H1 (cell line): ENCODE measurements at regions not wholly inside any gene's neighbourhood (a gene's known extent, or its start where the extent isn't known, plus 50 kb on each side); places are given as distances from the start of the nearest gene placed in this dataset.
A peak's percentile ranks its signal among the peaks of the same experiment; 100 is the strongest.

Experiments
- CTCF ChIA-PET: fragments of 300-600 bp; sonication (Branson Sonifier 250); formaldehyde crosslinking; loops from one replicate; lab custom pipeline; 2021; ENCODE audit not compliant: partially characterized antibody; lab: Charles Lee
- POLR2A ChIA-PET: fragments of 300-600 bp; sonication (Branson Sonifier 250); formaldehyde crosslinking; loops from one replicate; lab custom pipeline; 2021; ENCODE audit warnings: inconsistent platforms; ENCODE audit not compliant: partially characterized antibody; lab: Charles Lee
- DNase-seq, 2 experiments: peaks; one replicate each; pipeline versions ENCODE4 v3.0.0 to v3.0.0-alpha.2; 2010 to 2022; ENCODE audit warnings: low spot score in 2 of 2, low read depth in 1 of 2, mixed read lengths in 1 of 2
- FAIRE-seq: peaks from 2 replicates; lab custom pipeline; 2011; peaks lifted over from hg19 to GRCh38; lab: Jason Lieb, UNC
- H2AFZ ChIP-seq: 2 replicates; pipeline ENCODE4 v1.8.1; 2012; ENCODE audit warnings: low read length, inconsistent platforms
- H2AK5ac ChIP-seq: 2 replicates; pipeline ENCODE4 v1.6.1; 2013; ENCODE audit warnings: low read depth, low read length
- H2BK120ac ChIP-seq: replicated peaks from 2 replicates; pipeline ENCODE3; 2013; ENCODE audit warnings: low read depth, low read length, inconsistent platforms
- H2BK12ac ChIP-seq: 2 replicates; pipeline ENCODE4 v1.6.1; 2013; ENCODE audit warnings: low read depth, low read length
- H2BK15ac ChIP-seq: 2 replicates; pipeline ENCODE4 v1.6.1; 2013; ENCODE audit warnings: low read length
- H2BK20ac ChIP-seq: 2 replicates; pipeline ENCODE4 v1.6.1; 2013; ENCODE audit warnings: low read length
- H2BK5ac ChIP-seq: 2 replicates; pipeline ENCODE4 v1.6.1; 2013; ENCODE audit warnings: low read depth, low read length
- H3K14ac ChIP-seq: 2 replicates; pipeline ENCODE4 v1.6.1; 2013; ENCODE audit warnings: inconsistent platforms; ENCODE audit not compliant: insufficient read length
- H3K18ac ChIP-seq: 2 replicates; pipeline ENCODE4 v1.6.1; 2013; ENCODE audit warnings: low read length; ENCODE audit errors: extremely low read depth
- H3K23ac ChIP-seq: 2 replicates; pipeline ENCODE4 v1.6.1; 2013; ENCODE audit warnings: inconsistent platforms; ENCODE audit not compliant: insufficient read length
- H3K23me2 ChIP-seq: 2 replicates; pipeline ENCODE4 v1.6.1; 2013; ENCODE audit warnings: low read depth, low read length
- H3K27ac ChIP-seq: 2 replicates; pipeline ENCODE4 v1.6.1; 2011; ENCODE audit warnings: low read depth, low read length, inconsistent platforms
- H3K27me3 ChIP-seq, 4 experiments: replicated peaks in 1 of 4; 1 replicate in 1 of 4; 2 replicates in 3 of 4; pipeline versions ENCODE4 v1.6.1 to v1.8.1; 2011 to 2013; ENCODE audit warnings: low read length in 3 of 4, mild to moderate bottlenecking in 3 of 4, inconsistent platforms in 2 of 4, mixed read lengths in 2 of 4, moderate library complexity in 1 of 4; ENCODE audit not compliant: control insufficient read depth in 3 of 4, insufficient read depth in 3 of 4; ENCODE audit errors: extremely low read depth in 1 of 4
- H3K36me3 ChIP-seq, 4 experiments: 2 replicates each; pipeline versions ENCODE4 v1.6.1 to v1.8.1; 2011 to 2013; ENCODE audit warnings: mild to moderate bottlenecking in 4 of 4, low read length in 3 of 4, moderate library complexity in 2 of 4, control low read depth in 1 of 4, inconsistent platforms in 1 of 4; ENCODE audit not compliant: insufficient read depth in 4 of 4, control insufficient read depth in 2 of 4
- H3K4ac ChIP-seq: replicated peaks from 2 replicates; pipeline ENCODE3; 2013; ENCODE audit warnings: low read length, low read depth, mixed read lengths, inconsistent platforms; ENCODE audit not compliant: insufficient read length
- H3K4me1 ChIP-seq, 4 experiments: replicated peaks in 1 of 4; 1 replicate in 1 of 4; 2 replicates in 3 of 4; pipeline versions ENCODE4 v1.6.1 to v1.8.1; 2011 to 2013; ENCODE audit warnings: low read length in 3 of 4, inconsistent platforms in 2 of 4, mixed read lengths in 1 of 4; ENCODE audit not compliant: insufficient read depth in 4 of 4, control insufficient read depth in 3 of 4
- H3K4me2 ChIP-seq, 2 experiments: 2 replicates each; pipeline versions ENCODE4 v1.6.1 to v1.8.1; 2011 to 2013; ENCODE audit warnings: low read depth in 2 of 2, low read length in 2 of 2, control low read depth in 1 of 2, inconsistent platforms in 1 of 2, mild to moderate bottlenecking in 1 of 2; ENCODE audit not compliant: insufficient read depth in 1 of 2
- H3K4me3 ChIP-seq, 4 experiments: fragments of 200-600, 300-600 bp in 1 of 4; sonication (generic), shearing (Covaris generic), sonication (Bioruptor Twin) in 1 of 4; 2 replicates each; pipeline versions ENCODE4 v1.5.1 to v1.8.1; 2011 to 2016; ENCODE audit warnings: low read length in 4 of 4, low read depth in 3 of 4, control low read depth in 2 of 4, inconsistent platforms in 2 of 4, mild to moderate bottlenecking in 2 of 4, mixed read lengths in 1 of 4, moderate library complexity in 1 of 4; ENCODE audit not compliant: insufficient read depth in 2 of 4; ENCODE audit errors: extremely low read depth in 1 of 4
- H3K56ac ChIP-seq: replicated peaks from 2 replicates; pipeline ENCODE3; 2013; ENCODE audit warnings: low read depth, mild to moderate bottlenecking, mixed read lengths, low read length, inconsistent platforms; ENCODE audit not compliant: insufficient read length
- H3K79me1 ChIP-seq: 2 replicates; pipeline ENCODE4 v1.6.1; 2013; ENCODE audit warnings: low read depth, low read length, control low read depth
- H3K79me2 ChIP-seq, 2 experiments: 2 replicates each; pipeline versions ENCODE4 v1.6.1 to v1.8.1; 2012 to 2013; ENCODE audit warnings: low read length in 2 of 2, mild to moderate bottlenecking in 2 of 2, inconsistent platforms in 1 of 2; ENCODE audit not compliant: insufficient read depth in 2 of 2, control insufficient read depth in 1 of 2
- H3K9ac ChIP-seq, 4 experiments: replicated peaks in 1 of 4; 1 replicate in 1 of 4; 2 replicates in 3 of 4; pipeline versions ENCODE4 v1.6.1 to v1.8.1; 2011 to 2013; ENCODE audit warnings: low read depth in 3 of 4, low read length in 3 of 4, control low read depth in 2 of 4, mild to moderate bottlenecking in 2 of 4, moderate library complexity in 2 of 4, inconsistent platforms in 1 of 4; ENCODE audit errors: extremely low read depth in 1 of 4
- H3K9me3 ChIP-seq, 2 experiments: 2 replicates each; pipeline versions ENCODE4 v1.6.1 to v1.8.1; 2012 to 2013; ENCODE audit warnings: mild to moderate bottlenecking in 2 of 2, moderate library complexity in 2 of 2, control low read depth in 1 of 2, inconsistent platforms in 1 of 2, low read depth in 1 of 2, low read length in 1 of 2, mixed read lengths in 1 of 2; ENCODE audit not compliant: insufficient read depth in 2 of 2
- H4K20me1 ChIP-seq, 2 experiments: replicated peaks in 1 of 2; 2 replicates each; pipeline versions ENCODE3 to v1.8.1; 2011 to 2013; ENCODE audit warnings: inconsistent platforms in 2 of 2, low read length in 2 of 2, mild to moderate bottlenecking in 1 of 2; ENCODE audit not compliant: insufficient read depth in 2 of 2, control insufficient read depth in 1 of 2
- H4K5ac ChIP-seq: 2 replicates; pipeline ENCODE4 v1.6.1; 2013; ENCODE audit warnings: low read length, low read depth, mixed read lengths, inconsistent platforms; ENCODE audit not compliant: insufficient read length
- H4K8ac ChIP-seq: 2 replicates; pipeline ENCODE4 v1.8.0; 2013; ENCODE audit warnings: mild to moderate bottlenecking, moderate library complexity, low read length, inconsistent platforms; ENCODE audit not compliant: insufficient read depth; ENCODE audit errors: extremely low read depth
- H4K91ac ChIP-seq: replicated peaks from 2 replicates; pipeline ENCODE3; 2013; ENCODE audit warnings: low read length, mixed read lengths, inconsistent platforms; ENCODE audit not compliant: insufficient read length
- BCL11A ChIP-seq, 2 experiments: IDR thresholded peaks; one replicate each; pipeline ENCODE4 v1.6.1; 2011; ENCODE audit warnings: low read depth in 2 of 2, low read length in 2 of 2, mild to moderate bottlenecking in 2 of 2
- CHD1 ChIP-seq: IDR thresholded peaks from 2 replicates; pipeline ENCODE4 v1.6.1; 2012; ENCODE audit warnings: low read depth, low read length, improper control_type of control experiment
- CTBP2 ChIP-seq: IDR thresholded peaks from 2 replicates; pipeline ENCODE4 v1.7.0; 2011; ENCODE audit warnings: borderline replicate concordance, mild to moderate bottlenecking, moderate library complexity, mixed read lengths, low read length; ENCODE audit not compliant: insufficient read depth, insufficient read length
- HDAC2 ChIP-seq, 2 experiments: fragments of 300-600 bp in 1 of 2; sonication (generic) in 1 of 2; IDR thresholded peaks; 2 replicates each; pipeline ENCODE4 v1.6.1; 2011 to 2012; ENCODE audit warnings: low read depth in 2 of 2, low read length in 2 of 2, mild to moderate bottlenecking in 2 of 2, moderate library complexity in 2 of 2, borderline replicate concordance in 1 of 2, inconsistent platforms in 1 of 2
- JUND ChIP-seq: IDR thresholded peaks from 2 replicates; pipeline ENCODE4 v1.6.1; 2011; ENCODE audit warnings: mild to moderate bottlenecking, improper control_type of control experiment, low read length
- KDM5A ChIP-seq: fragments of 200-600 bp; IDR thresholded peaks from 2 replicates; pipeline ENCODE4 v1.7.1; 2012; ENCODE audit warnings: mild to moderate bottlenecking, low read length, inconsistent platforms, mixed read lengths
- MAFK ChIP-seq: IDR thresholded peaks from 2 replicates; pipeline ENCODE4 v1.6.1; 2012; ENCODE audit warnings: low read depth, mild to moderate bottlenecking, improper control_type of control experiment, low read length
- MAX ChIP-seq: IDR thresholded peaks from 2 replicates; pipeline ENCODE4 v1.6.1; 2012; ENCODE audit warnings: inconsistent platforms
- NRF1 ChIP-seq: IDR thresholded peaks from 2 replicates; pipeline ENCODE4 v1.6.1; 2011; ENCODE audit warnings: mild to moderate bottlenecking, low read depth, low read length, improper control_type of control experiment
- POU5F1 ChIP-seq: IDR thresholded peaks from 2 replicates; pipeline ENCODE4 v1.6.1; 2011; ENCODE audit warnings: low read depth, mild to moderate bottlenecking, low read length, moderate library complexity
- RXRA ChIP-seq: IDR thresholded peaks from 2 replicates; pipeline ENCODE4 v1.6.1; 2011; ENCODE audit warnings: low read depth, mild to moderate bottlenecking, low read length, moderate library complexity; ENCODE audit not compliant: insufficient read depth
- WGBS, 2 experiments: shearing (Covaris generic) in 1 of 2; methylation state at CpG; one replicate each; pipeline versions ENCODE4 v1.1.6 to v1.1.7; 2013 to 2015; ENCODE audit warnings: low lambda C conversion rate in 2 of 2, mixed read lengths in 2 of 2, inconsistent platforms in 1 of 2, low coverage in 1 of 2, missing lambda C conversion rate in 1 of 2; ENCODE audit not compliant: insufficient replicate concordance in 2 of 2, insufficient coverage in 1 of 2, insufficient read length in 1 of 2; ENCODE audit errors: extremely low coverage in 1 of 2, missing lambda C conversion rate in 1 of 2; 5-methylcytosine and 5-hydroxymethylcytosine counted together

- peaks cover 0 to 4% of the 10 kb centered on the region in 2 experiments; a peak in 1 of 4 replicates for H3K9me3 ChIP-seq
- H2AK5ac ChIP-seq = no peak overlapping the region
- no peak overlapping the region for H2BK5ac ChIP-seq
- H3K4me2 ChIP-seq = no peak overlapping the region
- H3K23ac ChIP-seq = no peak overlapping the region
- no peaks in the 10 kb centered on the region for H3K23me2 ChIP-seq
- no peaks in the 10 kb centered on the region for H3K79me2 ChIP-seq
- no peak overlapping the region for H3K27ac ChIP-seq
- no peak overlapping the region for H3K9ac ChIP-seq
- no peak overlapping the region for H2BK20ac ChIP-seq
- H2AFZ ChIP-seq = no peak overlapping the region
- no peak overlapping the region for H3K18ac ChIP-seq
- no peaks in the 10 kb centered on the region for H3K36me3 ChIP-seq
- ChIA-PET CTCF (interaction anchor here (1.0 to 1.3 kb wide), 2 partner anchors 10 to 27 kb away, joined by 3 to 8 read pairs; no protein-coding TSS in a partner anchor), POLR2A (no interaction called here)
- DNase-seq = peak in 1 of 2 experiments; percentile 47
- no peak overlapping the region for H3K4ac ChIP-seq
- H3K4me3 ChIP-seq = no peak overlapping the region
- H3K4me1 ChIP-seq = no peaks in the 10 kb centered on the region
- 87% methylated on average over 2 of the region's 2 CpGs; no CpG with 5 or more reads in 1 of the 2 experiments for WGBS, 2 experiments
- H4K8ac ChIP-seq = no peak overlapping the region
- no peak overlapping the region for H2BK15ac ChIP-seq
- H3K79me1 ChIP-seq = no peaks in the 10 kb centered on the region
- peak; percentile 98 for FAIRE-seq
- no peak overlapping the region for H2BK12ac ChIP-seq
- no peak overlapping the region for H3K14ac ChIP-seq
- H3K56ac ChIP-seq = no peak overlapping the region
- no peaks in the 10 kb centered on the region for H3K27me3 ChIP-seq
- no peak overlapping the region for H4K5ac ChIP-seq
- no peak overlapping the region for H4K91ac ChIP-seq
- no peaks in the 10 kb centered on the region for H4K20me1 ChIP-seq
- H2BK120ac ChIP-seq = no peak overlapping the region
- no peak for TF ChIP-seq CTBP2
- TF ChIP-seq JUND = no peak
- no peak for TF ChIP-seq KDM5A
- 0 out of 2 replicates have a peak, but pooled peaks have one; percentile 27 for TF ChIP-seq MAFK
- no peak for TF ChIP-seq RXRA
- no peak for TF ChIP-seq POU5F1
- no peak for TF ChIP-seq HDAC2 (IDR thresholded peaks at IDR 0.05; ENCODE audit: borderline replicate concordance in 1 of 2, low read depth in 2 of 2, low read length in 2 of 2)
- TF ChIP-seq MAX = no peak
- no peak for TF ChIP-seq NRF1
- no peak for TF ChIP-seq CHD1
- no peak for TF ChIP-seq BCL11A (IDR thresholded peaks at IDR 0.05; ENCODE audit: low read depth in 2 of 2, low read length in 2 of 2)
These were observed 68.1 kb downstream of the UFM1 start for GRCh38 chr13:38417727-38418126.
